ENCODE measurements at regions not wholly inside any gene's neighbourhood (a gene's known extent, or its start where the extent isn't known, plus 50 kb on each side); places are given as distances from the start of the nearest gene placed in this dataset.

- TF ChIP-seq ZNF532 (CRISPR knock-in tag; IDR thresholded peaks at IDR 0.05; ENCODE audit: borderline replicate concordance) (no peak), CBFB (CRISPR knock-in tag; IDR thresholded peaks at IDR 0.05; ENCODE audit: low read depth) (no peak), ATF2 (CRISPR knock-in tag; IDR thresholded peaks at IDR 0.05; ENCODE audit: borderline replicate concordance, low read depth) (no peak), TP53 (CRISPR knock-in tag; IDR thresholded peaks at IDR 0.05) (no peak), ZNF263 (CRISPR knock-in tag; IDR thresholded peaks at IDR 0.05; ENCODE audit: low read depth) (no peak), ETV6 (CRISPR knock-in tag; IDR thresholded peaks at IDR 0.05) (no peak), FOXK1 (CRISPR knock-in tag; IDR thresholded peaks at IDR 0.05) (no peak)
- TF ChIP-seq, protein P1, sequence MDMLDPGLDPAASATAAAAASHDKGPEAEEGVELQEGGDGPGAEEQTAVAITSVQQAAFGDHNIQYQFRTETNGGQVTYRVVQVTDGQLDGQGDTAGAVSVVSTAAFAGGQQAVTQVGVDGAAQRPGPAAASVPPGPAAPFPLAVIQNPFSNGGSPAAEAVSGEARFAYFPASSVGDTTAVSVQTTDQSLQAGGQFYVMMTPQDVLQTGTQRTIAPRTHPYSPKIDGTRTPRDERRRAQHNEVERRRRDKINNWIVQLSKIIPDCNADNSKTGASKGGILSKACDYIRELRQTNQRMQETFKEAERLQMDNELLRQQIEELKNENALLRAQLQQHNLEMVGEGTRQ (CRISPR knock-in tag; IDR thresholded peaks at IDR 0.05), result no peak
- TF ChIP-seq, protein P2, sequence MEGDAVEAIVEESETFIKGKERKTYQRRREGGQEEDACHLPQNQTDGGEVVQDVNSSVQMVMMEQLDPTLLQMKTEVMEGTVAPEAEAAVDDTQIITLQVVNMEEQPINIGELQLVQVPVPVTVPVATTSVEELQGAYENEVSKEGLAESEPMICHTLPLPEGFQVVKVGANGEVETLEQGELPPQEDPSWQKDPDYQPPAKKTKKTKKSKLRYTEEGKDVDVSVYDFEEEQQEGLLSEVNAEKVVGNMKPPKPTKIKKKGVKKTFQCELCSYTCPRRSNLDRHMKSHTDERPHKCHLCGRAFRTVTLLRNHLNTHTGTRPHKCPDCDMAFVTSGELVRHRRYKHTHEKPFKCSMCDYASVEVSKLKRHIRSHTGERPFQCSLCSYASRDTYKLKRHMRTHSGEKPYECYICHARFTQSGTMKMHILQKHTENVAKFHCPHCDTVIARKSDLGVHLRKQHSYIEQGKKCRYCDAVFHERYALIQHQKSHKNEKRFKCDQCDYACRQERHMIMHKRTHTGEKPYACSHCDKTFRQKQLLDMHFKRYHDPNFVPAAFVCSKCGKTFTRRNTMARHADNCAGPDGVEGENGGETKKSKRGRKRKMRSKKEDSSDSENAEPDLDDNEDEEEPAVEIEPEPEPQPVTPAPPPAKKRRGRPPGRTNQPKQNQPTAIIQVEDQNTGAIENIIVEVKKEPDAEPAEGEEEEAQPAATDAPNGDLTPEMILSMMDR (IDR thresholded peaks at IDR 0.05), result no peak
- TF ChIP-seq, protein P3, sequence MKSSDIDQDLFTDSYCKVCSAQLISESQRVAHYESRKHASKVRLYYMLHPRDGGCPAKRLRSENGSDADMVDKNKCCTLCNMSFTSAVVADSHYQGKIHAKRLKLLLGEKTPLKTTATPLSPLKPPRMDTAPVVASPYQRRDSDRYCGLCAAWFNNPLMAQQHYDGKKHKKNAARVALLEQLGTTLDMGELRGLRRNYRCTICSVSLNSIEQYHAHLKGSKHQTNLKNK (CRISPR knock-in tag; IDR thresholded peaks at IDR 0.05), result no peak
Measured at GRCh38 chr14:83856334-83856733, 1673.6 kb upstream of the FLRT2 start.

Data from WTC11 (cell line).